AG20443 (cell line): ENCODE measurements at regions not wholly inside any gene's neighbourhood (a gene's known extent, or its start where the extent isn't known, plus 50 kb on each side); places are given as distances from the start of the nearest gene placed in this dataset.

Experiments
- DNase-seq: peaks from one replicate; pipeline ENCODE4 v3.0.0; 2012; ENCODE audit warnings: low spot score, mixed read lengths

DNA sequence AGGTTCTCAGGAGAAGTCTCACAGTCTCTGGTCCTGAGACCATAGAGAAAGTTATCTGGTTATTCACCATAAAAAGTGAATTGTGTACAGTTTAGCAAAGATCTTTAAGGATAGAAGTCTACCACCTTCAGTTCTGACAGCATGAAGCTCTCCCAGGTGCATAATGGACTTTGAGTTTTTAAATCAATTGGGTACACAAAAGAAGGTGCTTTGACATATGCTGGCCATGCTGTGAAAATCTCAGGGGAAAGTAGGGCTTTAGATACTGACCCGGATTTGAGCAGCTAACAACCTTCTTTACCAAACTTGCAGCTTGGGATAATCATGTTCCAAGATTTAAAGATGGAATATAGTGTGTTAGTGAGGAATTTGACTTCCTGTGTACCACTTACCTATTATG is 264.2 kb downstream of the ZSWIM6 start:
- no peak for DNase-seq

GRCh38 chr5:61597684-61598083 is 265.6 kb downstream of the ZSWIM6 start:
- no peak for DNase-seq

DNA sequence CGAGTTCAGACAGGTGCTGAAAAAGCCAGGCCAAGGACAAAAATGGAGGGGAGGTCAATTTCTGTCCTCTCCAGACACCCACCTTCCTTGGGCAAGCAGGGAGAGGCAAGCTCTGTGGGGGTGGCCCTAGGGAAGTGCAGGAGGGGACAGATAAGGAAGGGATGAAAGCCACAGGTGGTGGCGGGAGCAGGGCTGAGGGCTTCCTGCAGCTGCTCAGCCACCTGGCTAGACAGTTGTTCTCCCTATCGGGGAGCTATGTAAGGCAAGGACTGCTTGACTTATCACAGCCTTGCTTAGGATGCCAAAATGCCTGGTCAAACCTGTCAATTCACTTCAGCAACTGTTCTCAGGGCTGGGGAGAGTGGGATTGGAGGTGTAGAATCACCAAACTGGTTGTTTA is 266.1 kb downstream of the ZSWIM6 start:
- DNase-seq = no peak

GRCh38 chr5:61599370-61600122 is 267.5 kb downstream of the ZSWIM6 start:
- peak; percentile 31 for DNase-seq

DNA sequence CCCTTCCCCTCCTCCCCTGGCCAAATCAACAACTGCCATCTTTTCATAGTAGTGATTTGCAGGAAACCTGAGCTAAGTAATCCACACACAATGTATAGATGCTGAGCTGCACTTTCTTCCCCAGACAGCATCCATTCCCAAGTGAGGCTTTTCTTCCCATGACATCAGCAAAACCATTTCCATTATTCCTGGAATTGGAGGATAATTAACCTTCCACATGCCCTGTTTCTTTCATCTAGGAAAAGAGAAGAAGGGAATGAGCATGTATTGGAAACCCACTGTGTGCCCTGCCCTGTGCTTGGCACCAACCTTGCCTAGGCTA is 268.0 kb downstream of the ZSWIM6 start:
- no peak for DNase-seq

DNA sequence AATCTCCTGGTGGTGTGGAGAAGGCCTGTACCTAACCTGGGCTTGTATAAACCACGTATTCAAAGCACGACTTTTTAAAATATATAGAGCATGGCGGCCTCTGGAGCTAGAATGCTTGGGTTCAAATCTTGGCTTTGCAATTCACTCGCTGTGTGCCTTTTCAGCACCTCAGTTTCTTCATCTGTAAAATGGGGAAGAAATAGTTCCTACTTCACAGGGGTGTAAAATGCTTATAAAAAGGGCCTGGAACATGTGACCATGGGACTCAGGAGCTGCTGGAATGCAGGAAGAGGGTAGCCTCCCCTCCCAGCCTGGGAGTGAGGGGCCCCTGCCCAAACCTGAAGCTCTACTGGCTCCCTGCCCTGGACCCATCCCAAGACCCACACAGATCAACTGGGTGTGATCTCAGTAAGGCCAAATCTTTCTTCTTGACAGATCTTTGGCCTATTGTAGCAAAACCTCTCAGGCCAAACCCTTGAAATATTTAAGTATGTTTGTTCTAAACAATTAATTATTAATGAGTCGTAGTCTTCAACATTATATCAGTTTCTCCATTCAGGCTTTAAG is 269.0 kb downstream of the ZSWIM6 start:
- no peak for DNase-seq

DNA sequence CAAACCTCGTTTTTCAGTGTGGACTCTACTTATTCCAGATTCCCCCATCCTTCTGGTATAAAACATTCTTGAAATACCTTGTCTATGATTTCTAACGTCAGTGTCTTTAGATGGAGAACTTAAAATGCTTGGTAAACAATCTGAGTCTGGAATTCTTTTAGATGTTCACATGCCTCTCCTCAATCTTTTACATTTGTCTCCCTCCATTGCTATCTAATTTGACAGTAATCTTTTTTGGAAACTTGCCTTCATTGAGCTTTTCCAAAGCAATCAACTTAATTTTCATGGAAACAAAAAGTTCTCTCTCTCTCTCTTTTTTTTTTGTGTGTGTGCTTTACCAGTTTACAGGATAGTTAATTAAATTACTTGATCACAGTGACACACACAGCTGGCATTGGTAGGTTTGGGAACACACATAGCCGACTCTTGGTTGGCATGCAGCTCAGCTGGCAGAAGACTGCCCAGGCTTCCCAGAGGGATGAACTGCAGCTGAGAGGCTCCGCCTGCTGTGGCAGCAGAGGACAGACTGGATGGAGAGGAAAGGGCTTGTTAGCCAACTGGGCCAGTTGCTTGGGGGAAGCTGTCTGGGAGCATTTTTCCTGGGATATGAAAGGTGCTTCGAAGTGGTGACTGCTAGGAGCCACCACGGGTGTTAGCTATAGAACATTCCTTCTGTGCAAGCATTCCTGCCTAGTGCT is 271.3 kb downstream of the ZSWIM6 start:
- peak; percentile 47 for DNase-seq

- DNase-seq = no peak
Observed at GRCh38 chr5:61604076-61605025, 272.3 kb downstream of the ZSWIM6 start.

DNA sequence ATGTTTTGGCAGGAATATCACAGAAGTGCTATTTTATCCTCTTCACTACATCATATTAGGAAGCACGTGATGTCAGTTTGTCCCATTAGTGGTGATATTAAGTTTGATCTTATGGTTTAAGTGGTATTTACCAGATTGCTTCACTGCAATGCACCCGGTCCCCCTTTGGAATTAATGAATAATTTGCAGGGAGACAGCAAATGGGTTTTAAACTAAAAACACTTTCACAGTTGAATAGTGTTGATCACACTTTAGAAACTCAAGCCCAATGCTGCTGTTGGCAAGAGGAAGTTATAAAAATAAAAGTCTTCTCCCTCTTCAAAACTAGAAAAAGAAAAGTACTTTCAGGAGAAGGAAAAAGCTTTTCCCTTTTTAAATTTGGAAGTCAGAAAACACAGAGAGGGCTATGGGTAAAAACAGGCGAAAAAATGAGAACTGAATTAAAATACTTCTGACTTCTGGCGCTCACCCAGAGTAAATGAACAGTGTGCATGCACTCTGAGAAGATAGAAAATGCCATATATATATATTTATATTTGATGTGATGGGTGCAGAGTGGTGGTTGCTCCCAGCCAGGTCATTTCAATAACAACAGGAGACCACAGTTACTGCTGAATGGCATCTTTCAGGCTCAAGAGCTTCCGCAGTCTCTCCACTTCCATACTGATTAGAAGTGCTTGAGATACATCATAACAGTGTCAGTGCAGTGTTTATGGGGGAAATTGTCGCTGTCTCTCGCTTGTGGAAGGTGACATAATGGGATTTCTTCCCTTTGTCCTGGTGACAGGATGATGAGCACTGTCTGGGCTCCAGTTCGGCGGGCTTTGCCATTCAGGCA is 278.0 kb downstream of the ZSWIM6 start:
- DNase-seq = no peak

DNA sequence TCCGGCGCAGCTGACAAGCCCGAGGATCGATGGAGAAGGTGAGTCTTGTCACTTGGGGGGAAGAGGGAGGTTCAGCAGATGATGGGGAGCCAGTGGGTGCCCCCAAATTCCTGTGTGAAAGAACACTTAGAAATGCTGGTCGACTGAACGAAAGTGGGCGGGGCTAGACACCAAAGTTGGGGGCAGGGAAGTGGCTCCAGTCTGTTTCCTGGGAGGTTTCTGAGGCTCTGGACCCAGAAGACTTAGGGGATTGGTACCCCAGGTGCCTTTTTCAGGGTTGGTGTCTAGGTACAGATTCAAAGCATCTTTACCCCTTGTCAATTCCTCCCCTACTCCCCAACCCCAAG is 278.6 kb downstream of the ZSWIM6 start:
- DNase-seq = no peak

- DNase-seq = no peak
Observed at GRCh38 chr5:61612431-61612830, 280.4 kb downstream of the ZSWIM6 start.

DNA sequence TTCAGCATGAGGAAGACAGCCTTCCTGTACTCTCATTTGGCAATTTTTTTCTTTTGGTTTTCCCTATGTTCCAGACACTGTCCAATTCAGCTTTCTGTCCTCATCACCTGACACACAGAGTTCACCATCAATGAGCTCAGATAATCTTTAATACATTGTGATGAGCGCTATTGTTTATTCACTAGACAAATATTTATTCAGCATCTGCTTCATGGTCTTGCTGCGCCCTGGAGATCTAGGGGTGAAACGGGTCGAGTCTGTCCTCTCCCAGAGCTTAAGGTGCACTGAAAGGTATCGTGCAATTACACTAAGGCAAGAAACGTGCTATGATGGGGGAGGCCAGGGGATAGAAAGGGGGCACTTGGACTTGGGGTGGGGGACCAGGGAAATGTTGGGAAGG is 281.6 kb downstream of the ZSWIM6 start:
- no peak for DNase-seq

DNA sequence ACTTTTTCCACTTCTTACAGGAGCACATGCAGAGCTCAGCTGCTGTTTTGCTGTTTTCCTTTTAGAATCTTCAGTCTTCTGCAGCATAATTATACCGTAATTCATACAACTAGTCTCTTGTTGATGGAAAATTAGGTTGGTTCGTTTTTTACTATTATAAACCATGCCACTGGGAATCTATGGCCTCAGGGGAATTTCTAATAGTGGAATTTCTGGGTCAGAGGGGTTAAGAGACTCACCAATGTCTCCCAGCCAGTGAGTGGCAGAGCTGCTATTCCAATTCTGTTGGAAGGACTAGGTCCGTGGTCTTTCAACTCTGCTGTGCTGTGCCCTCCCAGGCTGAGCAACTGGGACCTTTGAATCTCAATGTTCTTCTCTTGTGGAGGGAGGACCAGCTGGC is 282.5 kb downstream of the ZSWIM6 start:
- DNase-seq = no peak

- DNase-seq = no peak
Observed at GRCh38 chr5:61617039-61617438, 285.0 kb downstream of the ZSWIM6 start.

- no peak for DNase-seq
Observed at GRCh38 chr5:61617995-61618525, 286.0 kb downstream of the ZSWIM6 start.

- DNase-seq = no peak
Observed at GRCh38 chr5:61618577-61618976, 286.5 kb downstream of the ZSWIM6 start.

DNA sequence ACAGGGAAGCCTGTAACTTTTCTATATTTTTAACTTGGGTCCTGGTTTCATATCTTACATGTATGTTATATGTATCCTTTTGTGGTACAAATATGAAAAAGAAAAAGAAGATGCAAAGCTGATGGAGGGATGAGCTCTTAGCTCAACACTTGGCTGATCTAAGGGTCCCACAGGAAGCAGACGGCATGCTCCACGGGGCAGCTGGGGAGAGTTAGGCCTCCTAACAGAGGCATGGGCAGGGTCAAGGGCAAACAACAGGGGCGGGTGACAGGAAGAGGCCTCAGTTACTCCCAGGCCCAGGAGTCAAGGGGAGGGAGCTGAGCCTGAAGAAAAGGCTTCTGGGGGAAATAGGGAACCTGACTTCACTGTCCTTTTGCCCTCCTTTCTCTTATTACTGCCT is 287.2 kb downstream of the ZSWIM6 start:
- no peak for DNase-seq

GRCh38 chr5:61619777-61620518 is 287.9 kb downstream of the ZSWIM6 start:
- no peak for DNase-seq

- DNase-seq = no peak
Observed at GRCh38 chr5:61620699-61621182, 288.7 kb downstream of the ZSWIM6 start.

DNA sequence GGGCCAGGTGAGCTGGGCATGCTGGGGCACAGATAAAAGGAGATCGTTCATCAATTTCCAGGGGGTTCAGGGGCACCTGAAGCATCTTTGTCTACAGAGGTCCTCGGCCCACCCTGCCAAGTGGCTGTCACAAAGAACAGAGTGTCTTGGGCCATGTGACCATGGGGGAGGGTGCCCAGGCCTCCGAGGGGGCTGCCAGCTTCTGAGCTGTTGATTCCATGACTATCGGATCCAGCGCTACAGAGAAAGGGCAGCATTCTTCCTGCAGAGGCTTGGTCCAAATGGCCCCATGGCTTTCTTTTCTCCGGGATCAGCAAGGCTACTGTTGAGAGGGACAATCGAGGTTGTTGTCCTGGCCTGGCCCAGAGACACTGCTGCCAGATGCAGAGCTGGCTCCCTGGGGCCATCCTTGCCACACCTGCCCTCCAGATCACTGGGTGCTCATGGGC is 289.2 kb downstream of the ZSWIM6 start:
- no peak for DNase-seq
